Thoracic aorta (tissue), 2 donors: ENCODE measurements at regions not wholly inside any gene's neighbourhood (a gene's known extent, or its start where the extent isn't known, plus 50 kb on each side); places are given as distances from the start of the nearest gene placed in this dataset.
"Not testable (repeated sequence)": the region's sequence is repeated elsewhere in the genome, so short reads cannot be mapped to it uniquely, and the experiment has no call there.

Experiments
- ATAC-seq: fragments of 150-250 bp; one replicate; pipeline ENCODE4 v1.8.0; 2017; ENCODE audit warnings: low read depth; ENCODE audit not compliant: insufficient number of reproducible peaks, low FRiP score
- DNase-seq: peaks from one replicate; pipeline ENCODE4 v3.0.0-alpha.2; 2020; ENCODE audit warnings: low spot score
- H3K27ac ChIP-seq, 2 donors: fragments of 200-600 bp; sonication (generic); 1 replicate in 1 of 2; 2 replicates in 1 of 2; pipeline ENCODE4 v1.5.1; 2016; ENCODE audit warnings: mild to moderate bottlenecking in 2 of 2, moderate library complexity in 2 of 2
- H3K27me3 ChIP-seq: fragments of 200-600 bp; sonication (generic); replicated peaks from 2 replicates; pipeline ENCODE4 v1.6.0; 2016; ENCODE audit warnings: mild to moderate bottlenecking; ENCODE audit not compliant: insufficient read depth
- H3K36me3 ChIP-seq: fragments of 200-600 bp; sonication (generic); one replicate; pipeline ENCODE4 v1.5.1; 2016
- H3K4me1 ChIP-seq, 2 donors: fragments of 200-600 bp; sonication (generic); 1 replicate in 1 of 2; 2 replicates in 1 of 2; pipeline versions ENCODE4 v1.5.1 to v1.6.0; 2016; ENCODE audit warnings: low read depth in 2 of 2, mild to moderate bottlenecking in 1 of 2; ENCODE audit not compliant: control insufficient read depth in 1 of 2
- H3K4me3 ChIP-seq: fragments of 200-600 bp; sonication (generic); 2 replicates; pipeline ENCODE4 v1.5.1; 2016; ENCODE audit warnings: mild to moderate bottlenecking
- H3K9me3 ChIP-seq: fragments of 200-600 bp; sonication (generic); 2 replicates; pipeline ENCODE4 v1.5.1; 2016
- TF ChIP-seq, protein P1 (sequence below): fragments of 200-600 bp; sonication (generic); IDR thresholded peaks from one replicate; pipeline ENCODE4 v1.5.1; 2019; ENCODE audit warnings: antibody characterized with exemption

DNA sequence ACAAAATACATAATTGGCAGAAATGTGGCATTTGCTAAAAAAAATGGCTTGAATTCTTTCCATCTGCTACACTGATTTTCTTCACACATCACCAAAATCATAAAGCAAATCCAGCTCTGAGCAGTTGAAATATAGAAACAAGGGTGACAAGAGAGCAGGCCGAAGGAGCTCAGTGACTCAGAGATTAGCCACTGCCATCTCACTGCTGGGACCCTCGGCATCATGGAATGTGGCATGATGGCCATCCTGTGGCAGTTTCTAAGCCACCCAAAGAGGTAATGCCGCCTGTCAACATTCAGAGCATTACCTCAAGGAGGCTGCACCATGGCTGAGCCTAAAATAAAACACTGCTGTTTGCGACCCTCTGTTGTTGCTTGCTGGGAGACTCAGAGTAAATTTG is 80.5 kb upstream of the OSBPL11 start:
- Histone ChIP-seq H3K27me3 (no peaks in the 10 kb centered on the region), H3K4me3 (no peak overlapping the region)

DNA sequence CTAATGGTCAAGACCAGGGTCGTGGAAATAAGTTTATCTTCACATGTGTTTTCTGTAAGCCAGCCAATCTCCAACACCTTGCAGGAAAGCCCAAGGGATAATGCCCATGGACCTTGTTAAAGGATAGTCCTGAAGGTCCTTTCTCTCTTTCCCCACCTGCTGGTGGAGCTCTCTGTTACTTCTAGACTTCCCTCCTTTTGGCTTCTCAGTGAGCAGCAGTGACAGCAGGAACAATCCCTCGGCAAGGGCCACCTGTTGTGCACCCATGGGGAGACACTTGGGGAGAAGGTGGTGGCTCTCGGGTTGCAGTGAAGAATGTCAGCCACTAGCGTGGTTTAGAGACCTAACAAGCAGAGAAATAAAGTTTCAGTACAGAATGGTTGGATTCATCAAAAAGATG is 84.0 kb upstream of the OSBPL11 start:
- Histone ChIP-seq H3K36me3 (no peaks in the 10 kb centered on the region), H3K4me1 (peaks cover 0 to 16% of the 10 kb centered on the region in 2 donors), H3K9me3 (no peaks in the 10 kb centered on the region), H3K27me3 (no peaks in the 10 kb centered on the region), H3K27ac (no peak overlapping the region), H3K4me3 (no peak overlapping the region)
- no peak for ATAC-seq
- TF ChIP-seq, protein P1, sequence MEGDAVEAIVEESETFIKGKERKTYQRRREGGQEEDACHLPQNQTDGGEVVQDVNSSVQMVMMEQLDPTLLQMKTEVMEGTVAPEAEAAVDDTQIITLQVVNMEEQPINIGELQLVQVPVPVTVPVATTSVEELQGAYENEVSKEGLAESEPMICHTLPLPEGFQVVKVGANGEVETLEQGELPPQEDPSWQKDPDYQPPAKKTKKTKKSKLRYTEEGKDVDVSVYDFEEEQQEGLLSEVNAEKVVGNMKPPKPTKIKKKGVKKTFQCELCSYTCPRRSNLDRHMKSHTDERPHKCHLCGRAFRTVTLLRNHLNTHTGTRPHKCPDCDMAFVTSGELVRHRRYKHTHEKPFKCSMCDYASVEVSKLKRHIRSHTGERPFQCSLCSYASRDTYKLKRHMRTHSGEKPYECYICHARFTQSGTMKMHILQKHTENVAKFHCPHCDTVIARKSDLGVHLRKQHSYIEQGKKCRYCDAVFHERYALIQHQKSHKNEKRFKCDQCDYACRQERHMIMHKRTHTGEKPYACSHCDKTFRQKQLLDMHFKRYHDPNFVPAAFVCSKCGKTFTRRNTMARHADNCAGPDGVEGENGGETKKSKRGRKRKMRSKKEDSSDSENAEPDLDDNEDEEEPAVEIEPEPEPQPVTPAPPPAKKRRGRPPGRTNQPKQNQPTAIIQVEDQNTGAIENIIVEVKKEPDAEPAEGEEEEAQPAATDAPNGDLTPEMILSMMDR, result no peak
- DNase-seq, result no peak

More for the DNA sequence above, 80.5 kb upstream of the OSBPL11 start:
- H3K4me1 ChIP-seq, result no peaks in the 10 kb centered on the region
- ATAC-seq, result no peak
- no peak overlapping the region for H3K27ac ChIP-seq
- DNase-seq, result no peak
- H3K9me3 ChIP-seq, result no peaks in the 10 kb centered on the region
- no peaks in the 10 kb centered on the region for H3K36me3 ChIP-seq
- TF ChIP-seq, protein P1, result no peak

DNA sequence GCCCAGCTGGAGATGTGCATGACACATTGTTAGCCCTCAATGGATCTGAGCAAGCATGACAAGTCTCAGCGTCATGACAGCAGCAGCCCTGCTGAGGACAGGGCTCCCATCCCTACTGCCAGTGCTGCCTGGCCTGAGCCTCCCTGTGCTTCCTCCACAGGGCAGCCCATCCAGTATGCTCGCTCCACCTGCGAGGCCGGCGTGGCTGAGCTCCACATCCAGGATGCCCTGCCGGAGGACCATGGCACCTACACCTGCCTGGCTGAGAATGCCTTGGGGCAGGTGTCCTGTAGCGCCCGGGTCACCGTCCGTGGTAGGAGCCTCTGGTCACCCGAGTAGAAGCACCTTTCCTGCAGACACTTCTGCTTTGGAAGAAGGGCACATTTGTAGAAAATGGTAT is 85.8 kb upstream of the OSBPL11 start:
- H3K27me3 ChIP-seq, result no peaks in the 10 kb centered on the region
- ATAC-seq, result no peak

DNA sequence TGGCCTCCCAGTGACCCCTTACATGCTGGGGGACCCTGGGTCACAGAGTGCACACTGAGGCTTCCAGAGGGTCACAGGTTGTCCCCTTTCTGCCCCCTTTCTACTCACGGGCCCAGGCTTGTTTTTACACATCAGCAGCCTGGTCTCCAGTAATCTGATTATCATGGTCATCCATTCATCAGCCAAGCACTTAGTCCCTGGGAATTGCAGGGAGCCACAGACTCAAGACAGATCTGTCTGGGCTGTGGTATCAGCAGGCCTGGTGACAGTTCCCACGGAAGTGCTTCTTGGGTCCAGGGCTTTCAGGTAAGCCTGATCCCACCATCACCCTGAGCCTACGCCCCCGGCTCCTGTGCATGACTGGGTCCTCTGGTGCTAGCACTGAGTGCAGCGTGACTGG is 86.6 kb upstream of the OSBPL11 start:
- not testable (repeated sequence) for H3K27me3 ChIP-seq, DNase-seq, H3K27ac ChIP-seq, H3K4me3 ChIP-seq, H3K36me3 ChIP-seq, ATAC-seq, H3K9me3 ChIP-seq
- H3K4me1 ChIP-seq, result peaks cover 0 to 20% of the 10 kb centered on the region in 2 donors

More for the DNA sequence above, 85.8 kb upstream of the OSBPL11 start:
- DNase-seq, result no peak
- Histone ChIP-seq H3K4me3 (no peak overlapping the region), H3K9me3 (no peaks in the 10 kb centered on the region), H3K27ac (no peak overlapping the region), H3K36me3 (no peaks in the 10 kb centered on the region), H3K4me1 (peaks cover 0 to 20% of the 10 kb centered on the region in 2 donors)
- TF ChIP-seq, protein P1, result no peak

DNA sequence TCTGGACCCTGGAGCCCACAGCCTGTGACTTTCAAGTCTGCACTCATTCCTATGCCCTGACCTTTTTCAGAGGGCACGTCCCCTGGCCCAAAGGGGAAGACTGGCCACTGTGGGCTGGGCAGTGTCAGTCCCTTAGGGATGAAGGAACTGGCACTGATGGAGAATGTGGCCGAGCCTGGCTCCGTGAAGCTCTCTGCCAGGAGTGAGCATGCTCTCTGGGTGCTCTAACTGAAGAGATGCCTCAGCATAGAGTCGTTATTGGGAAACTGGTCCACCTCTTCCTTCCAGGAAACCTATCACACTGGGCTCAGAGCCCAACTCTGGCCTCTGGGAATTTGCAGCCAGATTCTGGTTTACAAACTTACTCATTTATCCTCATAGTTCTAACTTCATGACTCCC is 87.3 kb upstream of the OSBPL11 start:
- peaks cover 0 to 20% of the 10 kb centered on the region in 2 donors for H3K4me1 ChIP-seq
- H3K9me3 ChIP-seq, H3K36me3 ChIP-seq, ATAC-seq, H3K27me3 ChIP-seq, H3K4me3 ChIP-seq, DNase-seq, H3K27ac ChIP-seq: not testable (repeated sequence)

DNA sequence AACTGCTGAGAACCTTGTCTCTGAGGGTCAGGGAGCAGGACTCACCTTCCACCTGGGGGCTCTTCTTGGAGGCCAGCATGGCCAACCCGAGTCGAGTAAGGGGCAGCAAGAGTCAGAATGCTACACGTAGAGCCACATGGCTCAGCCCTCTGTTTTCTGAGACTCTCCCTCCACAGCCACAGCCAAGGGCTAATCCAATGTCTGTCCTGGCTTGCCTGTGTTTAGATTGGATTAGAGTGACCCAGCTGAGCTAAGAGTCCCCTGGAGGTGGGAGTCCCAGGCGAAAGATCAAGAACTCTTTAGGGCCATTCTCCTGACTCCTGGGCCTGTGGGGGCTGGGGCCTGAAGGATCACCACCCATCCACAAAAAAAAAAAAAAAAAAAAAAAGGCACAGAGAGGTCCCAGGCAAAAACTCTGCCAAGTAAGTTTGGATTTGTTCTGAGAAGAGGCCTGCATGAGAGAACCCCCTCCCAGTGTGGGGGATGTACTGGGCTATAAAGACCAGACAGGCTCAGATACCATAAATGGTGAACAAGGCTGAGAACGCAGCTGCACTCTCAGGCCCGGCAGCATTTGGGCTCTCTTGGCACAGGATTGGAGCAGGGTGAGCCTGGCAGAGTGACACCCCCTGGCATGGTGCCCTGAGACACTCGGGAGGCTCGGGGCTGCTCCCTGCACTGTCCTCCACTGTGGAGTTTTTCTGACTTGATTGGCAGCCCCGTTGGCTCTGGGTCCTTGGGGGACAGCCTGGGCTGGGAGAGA is 88.0 kb upstream of the OSBPL11 start:
- Histone ChIP-seq H3K4me1 (peaks cover 0 to 20% of the 10 kb centered on the region in 2 donors), H3K27ac (no peak overlapping the region), H3K36me3 (no peaks in the 10 kb centered on the region), H3K9me3 (no peaks in the 10 kb centered on the region), H3K4me3 (no peak overlapping the region), H3K27me3 (no peaks in the 10 kb centered on the region)
- TF ChIP-seq, protein P1, result no peak
- DNase-seq, result no peak
- no peak for ATAC-seq
